Calu3 (cell line): ENCODE measurements at regions not wholly inside any gene's neighbourhood (a gene's known extent, or its start where the extent isn't known, plus 50 kb on each side); places are given as distances from the start of the nearest gene placed in this dataset.

Experiments
- BruUV-seq: library from RNA; stranded (reverse); fragments of 400-500 nt; replicated peaks from 2 replicates; lab custom pipeline; 2021; lab: Mats Ljungman, UMichigan
- CTCF ChIA-PET: fragments of 300-600 bp; sonication (Branson Sonifier 250); formaldehyde crosslinking; loops from one replicate; lab custom pipeline; 2022; ENCODE audit warnings: antibody characterized with exemption; lab: Charles Lee
- DNase-seq: peaks from one replicate; pipeline ENCODE4 v3.0.0; 2022
- H3K27ac Mint-ChIP-seq: one replicate; pipeline ENCODE4 v1.8.0; 2022; ENCODE audit warnings: mixed read lengths; ENCODE audit not compliant: unreplicated experiment
- H3K27me3 Mint-ChIP-seq: one replicate; pipeline ENCODE4 v1.8.0; 2022; ENCODE audit warnings: mixed read lengths; ENCODE audit not compliant: unreplicated experiment
- H3K36me3 Mint-ChIP-seq: one replicate; pipeline ENCODE4 v1.8.0; 2022; ENCODE audit warnings: mild to moderate bottlenecking, moderate library complexity, mixed read lengths; ENCODE audit not compliant: insufficient read depth, unreplicated experiment
- H3K4me1 Mint-ChIP-seq: one replicate; pipeline ENCODE4 v1.8.0; 2022; ENCODE audit warnings: mild to moderate bottlenecking, low read depth, mixed read lengths; ENCODE audit not compliant: unreplicated experiment
- H3K4me3 Mint-ChIP-seq: one replicate; pipeline ENCODE4 v1.8.0; 2022; ENCODE audit warnings: mild to moderate bottlenecking, low read depth, moderate library complexity, mixed read lengths; ENCODE audit not compliant: unreplicated experiment
- H3K9me3 Mint-ChIP-seq: one replicate; pipeline ENCODE4 v1.8.0; 2022; ENCODE audit warnings: low read depth, mixed read lengths; ENCODE audit not compliant: unreplicated experiment
- intact Hi-C: fragments of 100-400 bp; cut with micrococcal nuclease; formaldehyde crosslinking; loops from one replicate; pipeline ENCODE4 v1.10.0; 2022; ENCODE audit not compliant: unreplicated experiment
- TF ChIP-seq, protein P1 (sequence below): fragments of 200-600 bp; IDR thresholded peaks from one replicate; pipeline ENCODE4 v1.8.0; 2022; ENCODE audit warnings: antibody characterized with exemption; ENCODE audit not compliant: unreplicated experiment

DNA sequence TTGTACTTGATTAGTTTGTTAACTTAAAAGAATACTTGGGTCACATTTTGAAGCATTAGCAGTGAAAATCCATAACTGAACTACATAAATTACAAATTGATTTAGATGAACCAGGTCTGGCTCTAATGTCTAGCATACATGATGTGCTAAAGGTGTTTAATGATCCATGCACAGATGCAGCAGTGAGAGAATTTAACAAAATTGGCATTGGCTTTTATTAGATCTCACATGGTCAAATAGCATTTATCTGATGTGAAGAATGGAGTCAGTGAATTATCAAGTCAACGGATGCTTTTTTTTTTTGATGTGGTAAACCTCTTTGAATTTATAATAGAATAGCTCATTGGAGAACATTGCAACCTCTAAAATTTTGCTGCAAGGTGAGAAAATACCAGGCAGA lies 293.0 kb upstream of the POT1 start:
- no peak overlapping the region for H3K27ac Mint-ChIP-seq
- H3K4me1 Mint-ChIP-seq: no peaks in the 10 kb centered on the region
- H3K9me3 Mint-ChIP-seq: peaks cover 3% of the 10 kb centered on the region
- intact Hi-C loops: no loop called here
- H3K27me3 Mint-ChIP-seq: no peaks in the 10 kb centered on the region
- H3K36me3 Mint-ChIP-seq: no peaks in the 10 kb centered on the region
- TF ChIP-seq, protein P1, sequence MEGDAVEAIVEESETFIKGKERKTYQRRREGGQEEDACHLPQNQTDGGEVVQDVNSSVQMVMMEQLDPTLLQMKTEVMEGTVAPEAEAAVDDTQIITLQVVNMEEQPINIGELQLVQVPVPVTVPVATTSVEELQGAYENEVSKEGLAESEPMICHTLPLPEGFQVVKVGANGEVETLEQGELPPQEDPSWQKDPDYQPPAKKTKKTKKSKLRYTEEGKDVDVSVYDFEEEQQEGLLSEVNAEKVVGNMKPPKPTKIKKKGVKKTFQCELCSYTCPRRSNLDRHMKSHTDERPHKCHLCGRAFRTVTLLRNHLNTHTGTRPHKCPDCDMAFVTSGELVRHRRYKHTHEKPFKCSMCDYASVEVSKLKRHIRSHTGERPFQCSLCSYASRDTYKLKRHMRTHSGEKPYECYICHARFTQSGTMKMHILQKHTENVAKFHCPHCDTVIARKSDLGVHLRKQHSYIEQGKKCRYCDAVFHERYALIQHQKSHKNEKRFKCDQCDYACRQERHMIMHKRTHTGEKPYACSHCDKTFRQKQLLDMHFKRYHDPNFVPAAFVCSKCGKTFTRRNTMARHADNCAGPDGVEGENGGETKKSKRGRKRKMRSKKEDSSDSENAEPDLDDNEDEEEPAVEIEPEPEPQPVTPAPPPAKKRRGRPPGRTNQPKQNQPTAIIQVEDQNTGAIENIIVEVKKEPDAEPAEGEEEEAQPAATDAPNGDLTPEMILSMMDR: no peak
- CTCF ChIA-PET: no interaction called here
- H3K4me3 Mint-ChIP-seq: no peak overlapping the region
- no TSS peak for BruUV-seq
- DNase-seq: no peak

- intact Hi-C loops: no loop called here
- TF ChIP-seq, protein P1: no peak
- Mint-ChIP-seq H3K27me3 (peaks cover 8% of the 10 kb centered on the region), H3K4me1 (no peaks in the 10 kb centered on the region), H3K36me3 (no peaks in the 10 kb centered on the region), H3K4me3 (no peak overlapping the region), H3K27ac (no peak overlapping the region), H3K9me3 (peaks cover 7% of the 10 kb centered on the region)
- CTCF ChIA-PET: no interaction called here
- no TSS peak for BruUV-seq
- DNase-seq: no peak
These were observed 288.5 kb upstream of the POT1 start for GRCh38 chr7:125218076-125218475.

- Mint-ChIP-seq H3K27ac (no peak overlapping the region), H3K4me3 (no peak overlapping the region), H3K4me1 (no peaks in the 10 kb centered on the region), H3K36me3 (no peaks in the 10 kb centered on the region), H3K27me3 (no peaks in the 10 kb centered on the region), H3K9me3 (no peaks in the 10 kb centered on the region)
- CTCF ChIA-PET: no interaction called here
- no TSS peak for BruUV-seq
- TF ChIP-seq, protein P1: no peak
- no peak for DNase-seq
- intact Hi-C loops: no loop called here
These were observed 271.4 kb upstream of the POT1 start for GRCh38 chr7:125201002-125201401.

- Mint-ChIP-seq H3K4me1 (no peaks in the 10 kb centered on the region), H3K27me3 (no peaks in the 10 kb centered on the region), H3K36me3 (no peaks in the 10 kb centered on the region), H3K9me3 (peaks cover 5% of the 10 kb centered on the region), H3K4me3 (no peak overlapping the region), H3K27ac (no peak overlapping the region)
- TF ChIP-seq, protein P1: no peak
- no TSS peak for BruUV-seq
- intact Hi-C loops: no loop called here
- CTCF ChIA-PET: no interaction called here
- no peak for DNase-seq
These were observed 268.2 kb upstream of the POT1 start for GRCh38 chr7:125197731-125198393.
